CD4-positive, alpha-beta T cell (primary cell): ENCODE measurements at regions not wholly inside any gene's neighbourhood (a gene's known extent, or its start where the extent isn't known, plus 50 kb on each side); places are given as distances from the start of the nearest gene placed in this dataset.

Experiments used
- ATAC-seq: fragments of 200-7000 bp; cut with Tn5 transposase; one replicate; pipeline ENCODE4 v1.10.0; 2022; ENCODE audit warnings: mild to moderate bottlenecking; ENCODE audit not compliant: poor library complexity
- CTCF ChIA-PET: fragments of 350-600 bp; sonication (Branson Sonifier 250); formaldehyde crosslinking; loops from one replicate; lab custom pipeline; 2021; ENCODE audit warnings: antibody characterized with exemption, inconsistent platforms; lab: Charles Lee
- POLR2A ChIA-PET: fragments of 350-600 bp; sonication (Branson Sonifier 250); formaldehyde crosslinking; loops from one replicate; lab custom pipeline; 2021; ENCODE audit warnings: antibody characterized with exemption, inconsistent platforms; lab: Charles Lee
- DNase-seq, 14 experiments: peaks; one replicate each; pipeline ENCODE4 v3.0.0-alpha.2; 2013 to 2020; ENCODE audit warnings: mixed read lengths in 2 of 14
- H3K27ac ChIP-seq, 2 donors: one replicate each; pipeline versions ENCODE4 v1.5.1 to v1.7.0; 2013; ENCODE audit warnings: low read length in 2 of 2, low read depth in 1 of 2, mild to moderate bottlenecking in 1 of 2
- H3K27me3 ChIP-seq, 2 experiments: 1 replicate in 1 of 2; 2 replicates in 1 of 2; pipeline versions ENCODE4 v1.6.1 to v1.7.0; 2013; ENCODE audit warnings: low read length in 2 of 2, control low read depth in 1 of 2, mild to moderate bottlenecking in 1 of 2, moderate library complexity in 1 of 2; ENCODE audit not compliant: insufficient read depth in 2 of 2, control insufficient read depth in 1 of 2
- H3K36me3 ChIP-seq: one replicate; pipeline ENCODE4 v1.6.1; 2013; ENCODE audit warnings: low read length, control low read depth; ENCODE audit not compliant: insufficient read depth
- H3K4me1 ChIP-seq: one replicate; pipeline ENCODE4 v1.6.1; 2013; ENCODE audit warnings: low read length, control low read depth; ENCODE audit not compliant: insufficient read depth
- H3K4me3 ChIP-seq: one replicate; pipeline ENCODE4 v1.5.1; 2013; ENCODE audit warnings: mild to moderate bottlenecking, low read length, moderate library complexity
- H3K9me3 ChIP-seq, 2 experiments: 1 replicate in 1 of 2; 2 replicates in 1 of 2; pipeline versions ENCODE4 v1.6.1 to v1.7.0; 2013; ENCODE audit warnings: low read length in 2 of 2, mild to moderate bottlenecking in 2 of 2, control low read depth in 1 of 2, moderate library complexity in 1 of 2; ENCODE audit not compliant: control insufficient read depth in 1 of 2, insufficient read depth in 1 of 2
- H3K27ac Mint-ChIP-seq: one replicate; pipeline ENCODE4 v1.8.0; 2020; ENCODE audit warnings: mixed read lengths
- H3K27me3 Mint-ChIP-seq: one replicate; pipeline ENCODE4 v1.8.0; 2021; ENCODE audit warnings: mixed read lengths
- H3K36me3 Mint-ChIP-seq: one replicate; pipeline ENCODE4 v1.8.0; 2021; ENCODE audit warnings: low read depth, mixed read lengths
- H3K4me1 Mint-ChIP-seq: one replicate; pipeline ENCODE4 v1.8.0; 2021; ENCODE audit warnings: low read depth, mixed read lengths
- H3K4me3 Mint-ChIP-seq: one replicate; pipeline ENCODE4 v1.8.0; 2020; ENCODE audit warnings: mild to moderate bottlenecking, mixed read lengths
- H3K9me3 Mint-ChIP-seq: one replicate; pipeline ENCODE4 v1.8.0; 2020; ENCODE audit warnings: mixed read lengths
- CTCF ChIP-seq: fragments of 200-600 bp; IDR thresholded peaks from one replicate; pipeline ENCODE4 v1.8.0; 2022; ENCODE audit warnings: antibody characterized with exemption, mild to moderate bottlenecking
- intact Hi-C, 2 experiments: fragments of 100-400 bp; cut with DNase I in 1 of 2; cut with micrococcal nuclease in 1 of 2; formaldehyde crosslinking; loops; one replicate each; pipeline versions ENCODE4 v1.15.1 to v1.9.0; 2023 to 2025; cut with DNase I, micrococcal nuclease

- ATAC-seq = no peak
- intact Hi-C loops = no loop called here
- no peak overlapping the region for H3K4me3 ChIP-seq
These were observed 502.2 kb downstream of the AJAP1 start for GRCh38 chr1:5156416-5157120.

GRCh38 chr1:5151511-5151910 lies 497.1 kb downstream of the AJAP1 start:
- H3K9me3 ChIP-seq = peaks cover 0 to 8% of the 10 kb centered on the region in 2 experiments
- no peaks in the 10 kb centered on the region for H3K4me1 Mint-ChIP-seq
- intact Hi-C loops = no loop called here

More at GRCh38 chr1:5156416-5157120, 502.2 kb downstream of the AJAP1 start:
- Mint-ChIP-seq H3K36me3 (no peaks in the 10 kb centered on the region), H3K4me1 (no peaks in the 10 kb centered on the region), H3K9me3 (no peaks in the 10 kb centered on the region), H3K27me3 (peaks cover 7% of the 10 kb centered on the region), H3K27ac (no peak overlapping the region), H3K4me3 (no peak overlapping the region)
- DNase-seq = no peak
- TF ChIP-seq CTCF = no peak
- Histone ChIP-seq H3K27me3 (no peaks in the 10 kb centered on the region), H3K27ac (no peak overlapping the region), H3K9me3 (peaks cover 0 to 16% of the 10 kb centered on the region in 2 experiments), H3K36me3 (no peaks in the 10 kb centered on the region), H3K4me1 (no peaks in the 10 kb centered on the region)
- ChIA-PET POLR2A (no interaction called here), CTCF (no interaction called here)

GRCh38 chr1:5150191-5150590 lies 495.8 kb downstream of the AJAP1 start:
- DNase-seq = no peak
- intact Hi-C loops = no loop called here
- no peaks in the 10 kb centered on the region for H3K4me1 Mint-ChIP-seq
- ChIA-PET POLR2A (no interaction called here), CTCF (no interaction called here)
- no peak overlapping the region for H3K27ac ChIP-seq
- H3K36me3 ChIP-seq = no peaks in the 10 kb centered on the region
- no peak for TF ChIP-seq CTCF
- H3K4me1 ChIP-seq = no peaks in the 10 kb centered on the region
- H3K9me3 Mint-ChIP-seq = no peaks in the 10 kb centered on the region
- peaks cover 11% of the 10 kb centered on the region for H3K27me3 Mint-ChIP-seq
- peaks cover 0 to 8% of the 10 kb centered on the region in 2 experiments for H3K27me3 ChIP-seq
- no peak overlapping the region for H3K27ac Mint-ChIP-seq
- no peak for ATAC-seq
- peaks cover 0 to 4% of the 10 kb centered on the region in 2 experiments for H3K9me3 ChIP-seq
- H3K4me3 Mint-ChIP-seq = no peak overlapping the region
- no peaks in the 10 kb centered on the region for H3K36me3 Mint-ChIP-seq
- no peak overlapping the region for H3K4me3 ChIP-seq

More at GRCh38 chr1:5151511-5151910, 497.1 kb downstream of the AJAP1 start:
- Mint-ChIP-seq H3K36me3 (no peaks in the 10 kb centered on the region), H3K27me3 (peaks cover 6% of the 10 kb centered on the region), H3K9me3 (no peaks in the 10 kb centered on the region), H3K27ac (no peak overlapping the region), H3K4me3 (no peak overlapping the region)
- H3K27ac ChIP-seq = no peak overlapping the region
- no peak overlapping the region for H3K4me3 ChIP-seq
- ATAC-seq (no peak), DNase-seq (no peak)
- POLR2A ChIA-PET = no interaction called here
- no peaks in the 10 kb centered on the region for H3K36me3 ChIP-seq
- TF ChIP-seq CTCF = no peak
- no peaks in the 10 kb centered on the region for H3K4me1 ChIP-seq
- no peaks in the 10 kb centered on the region for H3K27me3 ChIP-seq
- CTCF ChIA-PET = no interaction called here
